WTC11 (cell line): ENCODE measurements at regions not wholly inside any gene's neighbourhood (a gene's known extent, or its start where the extent isn't known, plus 50 kb on each side); places are given as distances from the start of the nearest gene placed in this dataset.

Experiments
- CREB1 ChIP-seq: sonication (generic); formaldehyde crosslinking; IDR thresholded peaks from 2 replicates; pipeline ENCODE4 v1.8.0; 2023; ENCODE audit warnings: mild to moderate bottlenecking, missing genetic modification reagents
- E2F4 ChIP-seq: sonication (generic); formaldehyde crosslinking; IDR thresholded peaks from 2 replicates; pipeline ENCODE4 v1.8.1; 2022; ENCODE audit warnings: low read depth, mild to moderate bottlenecking, moderate library complexity, missing genetic modification reagents, borderline replicate concordance
- ELF4 ChIP-seq: sonication (generic); formaldehyde crosslinking; IDR thresholded peaks from 2 replicates; pipeline ENCODE4 v1.8.1; 2022; ENCODE audit warnings: low read depth, mild to moderate bottlenecking, moderate library complexity, missing genetic modification reagents
- FOXJ3 ChIP-seq: sonication (generic); formaldehyde crosslinking; IDR thresholded peaks from 2 replicates; pipeline ENCODE4 v1.9.0; 2021; ENCODE audit warnings: missing genetic modification reagents, mild to moderate bottlenecking, borderline replicate concordance
- FOXK1 ChIP-seq: sonication (generic); formaldehyde crosslinking; IDR thresholded peaks from 2 replicates; pipeline ENCODE4 v1.8.0; 2022; ENCODE audit warnings: mild to moderate bottlenecking, moderate library complexity, missing genetic modification reagents
- JUN ChIP-seq: sonication (generic); formaldehyde crosslinking; IDR thresholded peaks from 2 replicates; pipeline ENCODE4 v1.8.0; 2023; ENCODE audit warnings: mild to moderate bottlenecking, missing genetic modification reagents
- NR1H2 ChIP-seq: sonication (generic); formaldehyde crosslinking; IDR thresholded peaks from 2 replicates; pipeline ENCODE4 v1.9.0; 2021; ENCODE audit warnings: mild to moderate bottlenecking, moderate library complexity, missing genetic modification reagents
- SP1 ChIP-seq: sonication (generic); formaldehyde crosslinking; conservative IDR thresholded peaks from 2 replicates; pipeline ENCODE4 v1.8.1; 2022; ENCODE audit warnings: missing genetic modification reagents
- ZNF532 ChIP-seq: fragments of 250-450 bp; sonication (Bioruptor Pico); IDR thresholded peaks from 2 replicates; pipeline ENCODE4 v1.9.0; 2021; ENCODE audit warnings: mild to moderate bottlenecking, borderline replicate concordance
- TF ChIP-seq, protein P1 (sequence below): fragments of 200-600 bp; IDR thresholded peaks from 2 replicates; pipeline ENCODE4 v1.8.0; 2022; ENCODE audit warnings: antibody characterized with exemption
- TF ChIP-seq, protein P2 (sequence below): sonication (generic); formaldehyde crosslinking; IDR thresholded peaks from 2 replicates; pipeline ENCODE4 v1.8.1; 2023; ENCODE audit warnings: mild to moderate bottlenecking, missing genetic modification reagents, moderate library complexity
- TF ChIP-seq, protein P3 (sequence below): sonication (generic); formaldehyde crosslinking; IDR thresholded peaks from 2 replicates; pipeline ENCODE4 v1.8.0; 2023; ENCODE audit warnings: missing genetic modification reagents

- TF ChIP-seq, protein P1, sequence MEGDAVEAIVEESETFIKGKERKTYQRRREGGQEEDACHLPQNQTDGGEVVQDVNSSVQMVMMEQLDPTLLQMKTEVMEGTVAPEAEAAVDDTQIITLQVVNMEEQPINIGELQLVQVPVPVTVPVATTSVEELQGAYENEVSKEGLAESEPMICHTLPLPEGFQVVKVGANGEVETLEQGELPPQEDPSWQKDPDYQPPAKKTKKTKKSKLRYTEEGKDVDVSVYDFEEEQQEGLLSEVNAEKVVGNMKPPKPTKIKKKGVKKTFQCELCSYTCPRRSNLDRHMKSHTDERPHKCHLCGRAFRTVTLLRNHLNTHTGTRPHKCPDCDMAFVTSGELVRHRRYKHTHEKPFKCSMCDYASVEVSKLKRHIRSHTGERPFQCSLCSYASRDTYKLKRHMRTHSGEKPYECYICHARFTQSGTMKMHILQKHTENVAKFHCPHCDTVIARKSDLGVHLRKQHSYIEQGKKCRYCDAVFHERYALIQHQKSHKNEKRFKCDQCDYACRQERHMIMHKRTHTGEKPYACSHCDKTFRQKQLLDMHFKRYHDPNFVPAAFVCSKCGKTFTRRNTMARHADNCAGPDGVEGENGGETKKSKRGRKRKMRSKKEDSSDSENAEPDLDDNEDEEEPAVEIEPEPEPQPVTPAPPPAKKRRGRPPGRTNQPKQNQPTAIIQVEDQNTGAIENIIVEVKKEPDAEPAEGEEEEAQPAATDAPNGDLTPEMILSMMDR, result no peak
- TF ChIP-seq, protein P2, sequence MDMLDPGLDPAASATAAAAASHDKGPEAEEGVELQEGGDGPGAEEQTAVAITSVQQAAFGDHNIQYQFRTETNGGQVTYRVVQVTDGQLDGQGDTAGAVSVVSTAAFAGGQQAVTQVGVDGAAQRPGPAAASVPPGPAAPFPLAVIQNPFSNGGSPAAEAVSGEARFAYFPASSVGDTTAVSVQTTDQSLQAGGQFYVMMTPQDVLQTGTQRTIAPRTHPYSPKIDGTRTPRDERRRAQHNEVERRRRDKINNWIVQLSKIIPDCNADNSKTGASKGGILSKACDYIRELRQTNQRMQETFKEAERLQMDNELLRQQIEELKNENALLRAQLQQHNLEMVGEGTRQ, result no peak
- no peak for TF ChIP-seq CREB1 (CRISPR knock-in tag)
- TF ChIP-seq, protein P3, sequence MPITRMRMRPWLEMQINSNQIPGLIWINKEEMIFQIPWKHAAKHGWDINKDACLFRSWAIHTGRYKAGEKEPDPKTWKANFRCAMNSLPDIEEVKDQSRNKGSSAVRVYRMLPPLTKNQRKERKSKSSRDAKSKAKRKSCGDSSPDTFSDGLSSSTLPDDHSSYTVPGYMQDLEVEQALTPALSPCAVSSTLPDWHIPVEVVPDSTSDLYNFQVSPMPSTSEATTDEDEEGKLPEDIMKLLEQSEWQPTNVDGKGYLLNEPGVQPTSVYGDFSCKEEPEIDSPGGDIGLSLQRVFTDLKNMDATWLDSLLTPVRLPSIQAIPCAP (CRISPR knock-in tag), result no peak
- no peak for TF ChIP-seq FOXK1
- no peak for TF ChIP-seq JUN (CRISPR knock-in tag)
- no peak for TF ChIP-seq ZNF532 (CRISPR knock-in tag)
- TF ChIP-seq NR1H2, result no peak
- TF ChIP-seq SP1 (CRISPR knock-in tag), result no peak
- TF ChIP-seq FOXJ3 (CRISPR knock-in tag), result no peak
- no peak for TF ChIP-seq E2F4 (CRISPR knock-in tag)
- TF ChIP-seq ELF4 (CRISPR knock-in tag), result no peak
These were observed 54.7 kb upstream of the NANOGP8 start for GRCh38 chr15:35139822-35140221.
